ENCODE measurements at regions not wholly inside any gene's neighbourhood (a gene's known extent, or its start where the extent isn't known, plus 50 kb on each side); places are given as distances from the start of the nearest gene placed in this dataset.
"Not testable (repeated sequence)": the region's sequence is repeated elsewhere in the genome, so short reads cannot be mapped to it uniquely, and the experiment has no call there.

- DNase-seq; H3K36me3 ChIP-seq; H3K4me3 ChIP-seq; intact Hi-C loops (cut with DNase I; ENCODE audit: low total_unique reads); H3K27ac ChIP-seq; H3K9me3 ChIP-seq; H3K4me1 ChIP-seq; H3K27me3 ChIP-seq (replicated peaks in 1 of 7): not testable (repeated sequence)
- 83 to 96% (median 92%) methylated on average over 4 of the region's 4 CpGs for WGBS, 5 donors
Observed at GRCh38 chr1:25171013-25171412, 61.3 kb downstream of the SYF2 start.

DNA sequence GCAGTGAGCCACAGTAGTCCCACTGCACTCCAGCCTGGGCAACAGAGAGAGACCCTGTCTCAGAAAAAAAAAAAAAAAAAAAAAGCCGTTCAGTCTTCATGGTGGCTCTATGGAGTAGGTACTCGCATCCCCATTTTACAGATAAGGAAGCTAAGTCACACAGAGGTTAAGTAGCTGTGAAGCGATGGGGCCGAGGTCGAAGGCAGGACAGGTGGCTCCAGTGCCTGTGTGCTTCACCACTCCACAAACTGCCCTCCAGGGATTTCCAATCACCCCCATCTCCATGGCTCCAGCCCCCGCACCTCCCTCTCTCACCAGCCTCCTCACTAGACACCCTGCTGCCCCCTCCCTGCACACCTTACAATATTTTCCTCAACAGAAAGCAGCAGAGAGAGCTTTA, 61.9 kb downstream of the SYF2 start:
- Histone ChIP-seq H3K4me1 (no peaks in the 10 kb centered on the region), H3K9me3 (no peaks in the 10 kb centered on the region), H3K4me3 (no peak overlapping the region), H3K27ac (no peak overlapping the region), H3K27me3 (replicated peaks in 1 of 7) (no peaks in the 10 kb centered on the region), H3K36me3 (no peaks in the 10 kb centered on the region)
- intact Hi-C loops (cut with DNase I; ENCODE audit: low total_unique reads), result no loop called here
- DNase-seq, result no peak
- 83 to 94% (median 89%) methylated on average over 6 of the region's 6 CpGs for WGBS, 5 donors
- no peak for TF ChIP-seq POLR2A (IDR thresholded peaks at IDR 0.05)
- TF ChIP-seq, protein P1, sequence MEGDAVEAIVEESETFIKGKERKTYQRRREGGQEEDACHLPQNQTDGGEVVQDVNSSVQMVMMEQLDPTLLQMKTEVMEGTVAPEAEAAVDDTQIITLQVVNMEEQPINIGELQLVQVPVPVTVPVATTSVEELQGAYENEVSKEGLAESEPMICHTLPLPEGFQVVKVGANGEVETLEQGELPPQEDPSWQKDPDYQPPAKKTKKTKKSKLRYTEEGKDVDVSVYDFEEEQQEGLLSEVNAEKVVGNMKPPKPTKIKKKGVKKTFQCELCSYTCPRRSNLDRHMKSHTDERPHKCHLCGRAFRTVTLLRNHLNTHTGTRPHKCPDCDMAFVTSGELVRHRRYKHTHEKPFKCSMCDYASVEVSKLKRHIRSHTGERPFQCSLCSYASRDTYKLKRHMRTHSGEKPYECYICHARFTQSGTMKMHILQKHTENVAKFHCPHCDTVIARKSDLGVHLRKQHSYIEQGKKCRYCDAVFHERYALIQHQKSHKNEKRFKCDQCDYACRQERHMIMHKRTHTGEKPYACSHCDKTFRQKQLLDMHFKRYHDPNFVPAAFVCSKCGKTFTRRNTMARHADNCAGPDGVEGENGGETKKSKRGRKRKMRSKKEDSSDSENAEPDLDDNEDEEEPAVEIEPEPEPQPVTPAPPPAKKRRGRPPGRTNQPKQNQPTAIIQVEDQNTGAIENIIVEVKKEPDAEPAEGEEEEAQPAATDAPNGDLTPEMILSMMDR (IDR thresholded peaks at IDR 0.05 in 8 of 11, conservative IDR thresholded peaks at IDR 0.05 in 3 of 11), result no peak
- TF ChIP-seq POLR2AphosphoS5 (IDR thresholded peaks at IDR 0.05), result no peak

DNA sequence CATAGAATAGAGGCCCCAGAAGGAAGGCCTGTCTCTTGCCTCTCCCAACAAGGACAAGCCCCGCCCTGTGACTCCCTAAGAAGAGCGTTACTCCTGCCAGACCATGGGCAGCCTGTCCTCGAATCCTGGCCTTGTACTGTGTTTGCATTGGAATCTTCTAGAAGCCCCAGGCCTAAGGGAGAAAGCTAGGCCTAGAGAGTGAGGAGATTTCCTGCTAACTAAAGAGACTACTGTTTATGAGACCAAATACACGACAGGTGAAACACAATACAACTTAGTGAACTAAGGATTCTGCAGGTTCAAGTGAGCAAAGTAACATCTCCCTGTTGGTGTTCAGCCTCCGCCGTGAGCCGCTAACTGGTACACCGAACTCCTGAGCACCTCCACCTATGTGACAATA, 62.7 kb downstream of the SYF2 start:
- H3K27ac ChIP-seq, result no peak overlapping the region
- no peaks in the 10 kb centered on the region for H3K27me3 ChIP-seq (replicated peaks in 1 of 7)
- TF ChIP-seq, protein P1 (IDR thresholded peaks at IDR 0.05 in 8 of 11, conservative IDR thresholded peaks at IDR 0.05 in 3 of 11), result no peak
- TF ChIP-seq POLR2AphosphoS5 (IDR thresholded peaks at IDR 0.05) (no peak), POLR2A (IDR thresholded peaks at IDR 0.05) (no peak)
- WGBS, 5 donors, result 84 to 95% (median 91%) methylated on average over 8 of the region's 8 CpGs
- no peak for DNase-seq
- intact Hi-C loops (cut with DNase I; ENCODE audit: low total_unique reads), result no loop called here
- H3K4me3 ChIP-seq, result no peak overlapping the region
- H3K9me3 ChIP-seq, result no peaks in the 10 kb centered on the region
- H3K36me3 ChIP-seq, result no peaks in the 10 kb centered on the region
- no peaks in the 10 kb centered on the region for H3K4me1 ChIP-seq

DNA sequence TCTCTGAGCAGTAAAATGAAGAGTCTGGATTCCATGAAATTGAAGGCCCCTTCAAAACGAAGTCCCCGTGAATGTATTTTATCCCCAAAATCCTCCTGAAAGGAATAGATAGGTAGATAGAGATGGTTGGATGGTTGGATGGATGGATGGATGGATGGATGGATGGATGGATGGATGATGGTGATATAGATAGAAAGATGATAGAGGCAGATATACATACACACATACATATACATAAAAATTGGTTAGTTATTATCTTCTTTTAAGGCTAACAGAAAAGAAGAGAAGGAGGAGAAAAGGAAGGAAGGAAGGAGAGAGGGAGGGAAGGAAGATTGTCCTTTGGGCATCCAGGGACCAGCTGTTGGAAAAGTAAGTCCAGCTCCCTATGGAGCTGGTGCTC, 63.1 kb downstream of the SYF2 start:
- DNase-seq, result no peak
- Histone ChIP-seq H3K4me1 (no peaks in the 10 kb centered on the region), H3K4me3 (no peak overlapping the region), H3K9me3 (no peaks in the 10 kb centered on the region), H3K27me3 (replicated peaks in 1 of 7) (no peaks in the 10 kb centered on the region), H3K36me3 (no peaks in the 10 kb centered on the region), H3K27ac (no peak overlapping the region)
- 92 to 100% (median 95%) methylated on average over 2 of the region's 2 CpGs for WGBS, 5 donors
- TF ChIP-seq POLR2AphosphoS5 (IDR thresholded peaks at IDR 0.05) (no peak), POLR2A (IDR thresholded peaks at IDR 0.05) (no peak)
- TF ChIP-seq, protein P1 (IDR thresholded peaks at IDR 0.05 in 8 of 11, conservative IDR thresholded peaks at IDR 0.05 in 3 of 11), result no peak
- intact Hi-C loops (cut with DNase I; ENCODE audit: low total_unique reads), result no loop called here

All from spleen (tissue), 11 donors.